ENCODE measurements at regions not wholly inside any gene's neighbourhood (a gene's known extent, or its start where the extent isn't known, plus 50 kb on each side); places are given as distances from the start of the nearest gene placed in this dataset.

- Histone ChIP-seq H3K79me2 (ENCODE audit: low read length) (no peaks in the 10 kb centered on the region), H3K4me3 (ENCODE audit: low read length) (no peak overlapping the region), H3K9me3 (ENCODE audit: insufficient read depth, low read length) (no peaks in the 10 kb centered on the region), H3K36me3 (replicated peaks; ENCODE audit: low read depth, low read length) (no peaks in the 10 kb centered on the region), H4K20me1 (ENCODE audit: insufficient read depth, low read length) (no peaks in the 10 kb centered on the region), H2AFZ (ENCODE audit: low read depth, low read length) (0 out of 2 replicates have a peak overlapping the region, but pooled peaks have one; percentile 23), H3K4me1 (ENCODE audit: low read length) (peaks cover 9% of the 10 kb centered on the region), H3K4me2 (ENCODE audit: low read length) (no peak overlapping the region), H3K27ac (ENCODE audit: low read length) (no peak overlapping the region), H3K27me3 (ENCODE audit: low read depth, low read length) (no peaks in the 10 kb centered on the region), H3K9ac (ENCODE audit: low read length) (no peak overlapping the region)
- TF ChIP-seq CTCF (IDR thresholded peaks at IDR 0.05; ENCODE audit: low read depth, low read length) = no peak
- no peak for TF ChIP-seq EZH2phosphoT487 (IDR thresholded peaks at IDR 0.05; ENCODE audit: low read depth)
Observed at GRCh38 chr11:25441421-25441820, 890.5 kb upstream of the ANO3 start.

- Histone ChIP-seq H3K4me2 (ENCODE audit: low read length) (no peak overlapping the region), H3K27me3 (ENCODE audit: low read depth, low read length) (no peaks in the 10 kb centered on the region), H3K9ac (ENCODE audit: low read length) (no peak overlapping the region), H3K27ac (ENCODE audit: low read length) (no peak overlapping the region), H3K4me3 (ENCODE audit: low read length) (no peak overlapping the region), H2AFZ (ENCODE audit: low read depth, low read length) (no peak overlapping the region), H3K79me2 (ENCODE audit: low read length) (no peaks in the 10 kb centered on the region), H3K9me3 (ENCODE audit: insufficient read depth, low read length) (no peaks in the 10 kb centered on the region), H3K4me1 (ENCODE audit: low read length) (no peaks in the 10 kb centered on the region), H4K20me1 (ENCODE audit: insufficient read depth, low read length) (no peaks in the 10 kb centered on the region), H3K36me3 (replicated peaks; ENCODE audit: low read depth, low read length) (no peaks in the 10 kb centered on the region)
- TF ChIP-seq CTCF (IDR thresholded peaks at IDR 0.05; ENCODE audit: low read depth, low read length) = no peak
Observed at GRCh38 chr11:25449091-25449490, 882.8 kb upstream of the ANO3 start.

- Histone ChIP-seq H3K4me1 (ENCODE audit: low read length) (no peaks in the 10 kb centered on the region), H3K27me3 (ENCODE audit: low read depth, low read length) (no peaks in the 10 kb centered on the region), H3K9ac (ENCODE audit: low read length) (no peak overlapping the region), H3K9me3 (ENCODE audit: insufficient read depth, low read length) (no peaks in the 10 kb centered on the region), H2AFZ (ENCODE audit: low read depth, low read length) (no peak overlapping the region), H4K20me1 (ENCODE audit: insufficient read depth, low read length) (no peaks in the 10 kb centered on the region), H3K27ac (ENCODE audit: low read length) (no peak overlapping the region), H3K4me2 (ENCODE audit: low read length) (no peak overlapping the region), H3K4me3 (ENCODE audit: low read length) (no peak overlapping the region), H3K79me2 (ENCODE audit: low read length) (no peaks in the 10 kb centered on the region), H3K36me3 (replicated peaks; ENCODE audit: low read depth, low read length) (no peaks in the 10 kb centered on the region)
- no peak for TF ChIP-seq EZH2phosphoT487 (IDR thresholded peaks at IDR 0.05; ENCODE audit: low read depth)
- TF ChIP-seq CTCF (IDR thresholded peaks at IDR 0.05; ENCODE audit: low read depth, low read length) = no peak
Observed at GRCh38 chr11:25453471-25453870, 878.5 kb upstream of the ANO3 start.

- H3K27ac ChIP-seq (ENCODE audit: low read length) = no peak overlapping the region
- TF ChIP-seq EZH2phosphoT487 (IDR thresholded peaks at IDR 0.05; ENCODE audit: low read depth) = no peak
- TF ChIP-seq CTCF (IDR thresholded peaks at IDR 0.05; ENCODE audit: low read depth, low read length) = no peak
- H3K9ac ChIP-seq (ENCODE audit: low read length) = no peak overlapping the region
- H2AFZ ChIP-seq (ENCODE audit: low read depth, low read length) = no peak overlapping the region
- no peaks in the 10 kb centered on the region for H4K20me1 ChIP-seq (ENCODE audit: insufficient read depth, low read length)
- no peaks in the 10 kb centered on the region for H3K9me3 ChIP-seq (ENCODE audit: insufficient read depth, low read length)
- H3K4me3 ChIP-seq (ENCODE audit: low read length) = no peak overlapping the region
- no peaks in the 10 kb centered on the region for H3K4me1 ChIP-seq (ENCODE audit: low read length)
- no peak overlapping the region for H3K4me2 ChIP-seq (ENCODE audit: low read length)
- no peaks in the 10 kb centered on the region for H3K79me2 ChIP-seq (ENCODE audit: low read length)
- no peaks in the 10 kb centered on the region for H3K27me3 ChIP-seq (ENCODE audit: low read depth, low read length)
- H3K36me3 ChIP-seq (replicated peaks; ENCODE audit: low read depth, low read length) = no peaks in the 10 kb centered on the region
Observed at GRCh38 chr11:25456211-25456610, 875.7 kb upstream of the ANO3 start.
